ENCODE measurements at regions not wholly inside any gene's neighbourhood (a gene's known extent, or its start where the extent isn't known, plus 50 kb on each side); places are given as distances from the start of the nearest gene placed in this dataset.

DNA sequence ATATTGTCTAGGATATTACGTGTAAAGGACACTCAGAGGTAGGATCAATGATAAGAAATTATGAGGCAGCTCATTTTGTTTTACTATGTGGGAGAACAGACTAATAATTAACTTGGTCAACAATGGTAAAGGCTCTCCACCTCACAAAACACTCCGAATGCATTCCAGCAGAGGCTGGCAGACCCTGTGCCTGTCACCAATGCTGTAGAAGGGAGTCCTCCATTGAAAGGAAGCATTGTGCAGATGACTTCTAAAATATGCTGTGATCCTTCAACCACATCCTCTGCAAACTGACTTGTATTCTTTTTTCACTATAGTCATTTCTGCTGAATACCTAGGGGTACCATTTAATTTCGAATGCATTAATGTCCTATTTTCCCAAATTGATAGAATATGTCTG is 119.6 kb upstream of the EEA1 start:
- Mint-ChIP-seq H3K9me3 (ENCODE audit: low read depth) (no peaks in the 10 kb centered on the region), H3K27me3 (no peaks in the 10 kb centered on the region), H3K4me3 (no peak overlapping the region), H3K36me3 (ENCODE audit: low read depth) (no peaks in the 10 kb centered on the region), H3K27ac (no peak overlapping the region), H3K4me1 (no peaks in the 10 kb centered on the region)
- ChIA-PET CTCF (interaction anchor here (0.6 to 1.4 kb wide), 3 partner anchors 13 to 332 kb away, joined by 3 read pairs; no protein-coding TSS in a partner anchor), POLR2A (no interaction called here)
- DNase-seq: no peak
- intact Hi-C loops (cut with DNase I, micrococcal nuclease): no loop called here
- ATAC-seq: no peak

DNA sequence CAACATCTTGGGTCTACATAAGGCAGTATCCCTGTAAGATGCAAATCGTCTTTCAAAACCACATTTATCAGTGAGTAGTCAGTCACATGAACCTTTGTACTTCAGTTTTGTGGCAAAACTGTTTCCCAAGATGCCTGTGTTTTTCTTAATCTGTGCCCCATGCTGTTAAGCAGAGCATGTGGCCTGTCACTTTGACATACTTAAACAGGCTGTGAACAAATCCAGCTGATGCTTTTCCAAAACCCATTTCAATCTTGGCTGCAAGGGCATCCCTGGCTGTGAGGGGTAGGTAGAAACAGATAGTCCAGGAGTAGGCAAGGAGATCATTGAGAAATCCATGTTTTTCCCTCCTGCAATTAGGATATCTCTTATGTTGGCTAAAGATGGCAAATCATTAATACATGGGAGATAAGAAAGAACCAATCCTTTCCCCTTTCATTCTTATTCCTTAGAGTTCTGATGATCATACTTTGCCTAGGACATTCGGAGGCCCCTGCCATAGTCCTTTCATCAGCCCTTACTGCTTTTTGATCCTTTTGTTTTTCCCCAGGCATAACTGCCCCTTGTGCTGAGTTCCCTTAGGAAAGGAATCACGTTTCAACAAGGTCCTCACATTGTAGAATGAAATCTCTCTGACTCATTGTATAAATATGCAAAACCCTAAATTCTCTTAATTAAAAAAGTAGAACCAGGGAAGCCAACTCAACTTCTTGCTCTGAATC is 121.1 kb upstream of the EEA1 start:
- no peak for ATAC-seq
- ChIA-PET POLR2A (no interaction called here), CTCF (interaction anchor here (0.6 kb wide), 1 partner anchor 364 kb away, joined by 3 read pairs; no protein-coding TSS in a partner anchor)
- Mint-ChIP-seq H3K9me3 (ENCODE audit: low read depth) (no peaks in the 10 kb centered on the region), H3K4me3 (no peak overlapping the region), H3K4me1 (no peaks in the 10 kb centered on the region), H3K27ac (no peak overlapping the region), H3K27me3 (peaks cover 2% of the 10 kb centered on the region), H3K36me3 (ENCODE audit: low read depth) (no peaks in the 10 kb centered on the region)
- DNase-seq: no peak
- intact Hi-C loops (cut with DNase I, micrococcal nuclease): no loop called here

DNA sequence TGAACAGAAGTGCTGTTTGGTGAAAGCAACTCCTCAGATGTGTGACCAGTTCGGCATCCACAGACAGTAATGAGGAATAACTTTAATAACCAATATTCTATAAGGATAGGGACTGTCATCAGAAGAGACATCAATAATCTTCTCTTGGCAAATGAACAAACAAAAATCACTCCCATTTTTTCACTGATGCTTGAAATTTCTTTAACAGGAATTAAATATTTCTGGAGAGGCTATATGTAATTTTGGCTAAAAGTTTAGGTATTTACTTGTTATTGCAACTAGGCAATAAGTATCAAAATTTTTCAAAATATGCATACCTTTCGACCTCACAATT is 121.6 kb upstream of the EEA1 start:
- ChIA-PET POLR2A (no interaction called here), CTCF (no interaction called here)
- no peak for ATAC-seq
- intact Hi-C loops (cut with DNase I, micrococcal nuclease): no loop called here
- H3K4me1 Mint-ChIP-seq: no peaks in the 10 kb centered on the region
- no peak overlapping the region for H3K4me3 Mint-ChIP-seq
- H3K36me3 Mint-ChIP-seq (ENCODE audit: low read depth): no peaks in the 10 kb centered on the region
- H3K27me3 Mint-ChIP-seq: peaks cover 2% of the 10 kb centered on the region
- H3K27ac Mint-ChIP-seq: no peak overlapping the region
- DNase-seq: no peak
- H3K9me3 Mint-ChIP-seq (ENCODE audit: low read depth): no peaks in the 10 kb centered on the region

DNA sequence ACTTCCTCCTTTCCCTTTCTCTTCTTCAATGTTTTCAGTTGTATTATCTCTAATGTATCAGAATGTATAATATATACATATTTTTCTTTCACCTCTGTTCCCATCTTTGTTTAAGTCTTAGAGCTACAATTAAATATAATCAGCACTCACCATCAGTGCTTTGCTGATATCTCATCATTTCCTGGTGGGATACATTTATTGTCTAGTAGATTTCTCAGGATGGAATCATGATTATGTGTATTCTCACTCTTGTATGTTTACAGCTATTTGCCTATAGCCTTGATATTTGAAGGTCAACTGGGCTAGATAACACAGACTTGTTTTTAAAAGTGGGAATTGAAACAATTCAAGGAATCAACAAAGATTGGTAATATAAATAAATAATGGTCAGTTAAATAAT is 124.9 kb upstream of the EEA1 start:
- H3K36me3 Mint-ChIP-seq (ENCODE audit: low read depth): no peaks in the 10 kb centered on the region
- H3K9me3 Mint-ChIP-seq (ENCODE audit: low read depth): no peaks in the 10 kb centered on the region
- CTCF ChIA-PET: interaction anchor here (1.2 to 1.4 kb wide), 2 partner anchors 46 to 67 kb away, joined by 3 to 5 read pairs; no protein-coding TSS in a partner anchor
- intact Hi-C loops (cut with DNase I, micrococcal nuclease): no loop called here
- POLR2A ChIA-PET: no interaction called here
- ATAC-seq (no peak), DNase-seq (no peak)
- no peak overlapping the region for H3K27ac Mint-ChIP-seq
- peaks cover 13% of the 10 kb centered on the region for H3K27me3 Mint-ChIP-seq
- no peaks in the 10 kb centered on the region for H3K4me1 Mint-ChIP-seq
- no peak overlapping the region for H3K4me3 Mint-ChIP-seq

DNA sequence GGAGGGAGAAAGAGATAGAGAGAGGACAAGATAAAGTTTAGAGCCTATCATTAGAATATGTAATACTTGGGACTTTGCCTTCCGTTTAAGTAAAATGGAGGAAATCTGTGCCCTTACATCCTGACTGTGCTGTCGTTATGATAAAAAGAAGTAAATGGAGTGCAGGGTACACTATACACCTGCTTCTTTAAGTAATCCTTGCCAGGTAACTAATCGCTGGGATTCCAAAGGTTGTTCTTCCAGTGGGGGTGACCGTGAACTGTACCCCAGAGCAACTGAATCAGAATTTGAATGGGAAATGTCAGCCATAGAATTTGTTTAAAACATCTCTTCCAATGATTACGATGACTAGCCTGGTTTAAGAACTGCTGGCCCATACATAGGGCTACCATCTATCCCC is 126.1 kb upstream of the EEA1 start:
- ChIA-PET POLR2A (no interaction called here), CTCF (interaction anchor here (1.2 to 1.4 kb wide), 2 partner anchors 47 to 68 kb away, joined by 3 to 5 read pairs; no protein-coding TSS in a partner anchor)
- no peak for ATAC-seq
- peaks cover 6% of the 10 kb centered on the region for H3K4me1 Mint-ChIP-seq
- H3K27me3 Mint-ChIP-seq: peaks cover 15% of the 10 kb centered on the region
- H3K36me3 Mint-ChIP-seq (ENCODE audit: low read depth): no peaks in the 10 kb centered on the region
- no peak overlapping the region for H3K27ac Mint-ChIP-seq
- H3K4me3 Mint-ChIP-seq: no peak overlapping the region
- no peaks in the 10 kb centered on the region for H3K9me3 Mint-ChIP-seq (ENCODE audit: low read depth)
- no peak for DNase-seq
- intact Hi-C loops (cut with DNase I, micrococcal nuclease): no loop called here

DNA sequence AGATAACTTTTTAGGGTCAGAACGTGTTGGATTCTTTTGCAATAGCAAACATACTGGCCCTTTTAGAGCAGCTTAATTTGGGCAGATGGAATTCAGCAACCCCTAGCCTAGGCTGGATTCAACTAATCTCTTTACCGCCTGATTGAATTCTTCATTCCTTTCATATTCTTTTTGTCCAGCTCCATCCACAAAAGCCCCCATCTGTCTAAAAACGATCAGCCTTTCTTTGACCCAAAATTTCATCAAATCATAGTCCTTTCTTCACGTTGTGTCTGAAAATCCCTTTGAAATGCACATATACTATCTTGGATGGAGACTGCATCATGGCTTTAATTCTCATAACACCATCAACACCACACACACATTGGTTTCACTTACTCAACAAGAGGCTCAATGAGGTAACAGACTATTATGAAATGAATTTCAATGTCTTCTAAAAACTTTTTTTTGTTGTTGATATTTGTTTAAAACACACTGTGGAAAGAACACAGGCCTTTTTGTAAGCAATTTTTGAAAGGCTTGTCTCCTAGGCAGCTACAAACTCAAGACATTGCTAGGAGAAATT is 128.0 kb upstream of the EEA1 start:
- intact Hi-C loops (cut with DNase I, micrococcal nuclease): no loop called here
- CTCF ChIA-PET: interaction anchor here (0.7 kb wide), 1 partner anchor 9 kb away, joined by 3 read pairs; no protein-coding TSS in a partner anchor
- Mint-ChIP-seq H3K9me3 (ENCODE audit: low read depth) (no peaks in the 10 kb centered on the region), H3K4me3 (no peak overlapping the region), H3K27ac (no peak overlapping the region), H3K4me1 (peaks cover 15% of the 10 kb centered on the region), H3K36me3 (ENCODE audit: low read depth) (no peaks in the 10 kb centered on the region), H3K27me3 (peaks cover 15% of the 10 kb centered on the region)
- ATAC-seq (no peak), DNase-seq (no peak)
- POLR2A ChIA-PET: no interaction called here

DNA sequence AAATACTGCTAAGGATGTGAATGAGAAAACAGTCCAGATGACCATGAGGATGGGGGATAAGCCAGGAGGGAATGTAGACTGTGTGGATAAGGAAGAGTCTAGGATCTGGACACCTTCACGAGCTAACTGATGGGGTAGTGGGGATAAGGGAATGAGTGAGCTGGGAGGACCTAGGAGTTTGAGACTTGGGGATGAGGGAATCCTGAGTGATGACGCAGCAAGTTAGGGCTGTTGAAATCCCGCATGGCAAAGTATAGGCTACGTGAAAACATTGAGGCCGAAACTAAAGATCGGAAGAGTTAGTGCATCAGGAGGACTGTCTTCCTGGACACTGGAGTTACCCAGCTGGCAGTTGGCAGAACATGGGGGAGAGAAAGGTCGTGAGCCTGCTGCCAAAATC is 129.2 kb upstream of the EEA1 start:
- H3K36me3 Mint-ChIP-seq (ENCODE audit: low read depth): no peaks in the 10 kb centered on the region
- H3K4me1 Mint-ChIP-seq: peaks cover 15% of the 10 kb centered on the region
- ChIA-PET CTCF (no interaction called here), POLR2A (interaction anchor here (0.6 kb wide), 1 partner anchor 129 kb away, joined by 4 read pairs; no protein-coding TSS in a partner anchor)
- no peak overlapping the region for H3K27ac Mint-ChIP-seq
- intact Hi-C loops (cut with DNase I, micrococcal nuclease): no loop called here
- no peak overlapping the region for H3K4me3 Mint-ChIP-seq
- no peak for ATAC-seq
- H3K27me3 Mint-ChIP-seq: peaks cover 19% of the 10 kb centered on the region
- DNase-seq: no peak
- no peaks in the 10 kb centered on the region for H3K9me3 Mint-ChIP-seq (ENCODE audit: low read depth)

DNA sequence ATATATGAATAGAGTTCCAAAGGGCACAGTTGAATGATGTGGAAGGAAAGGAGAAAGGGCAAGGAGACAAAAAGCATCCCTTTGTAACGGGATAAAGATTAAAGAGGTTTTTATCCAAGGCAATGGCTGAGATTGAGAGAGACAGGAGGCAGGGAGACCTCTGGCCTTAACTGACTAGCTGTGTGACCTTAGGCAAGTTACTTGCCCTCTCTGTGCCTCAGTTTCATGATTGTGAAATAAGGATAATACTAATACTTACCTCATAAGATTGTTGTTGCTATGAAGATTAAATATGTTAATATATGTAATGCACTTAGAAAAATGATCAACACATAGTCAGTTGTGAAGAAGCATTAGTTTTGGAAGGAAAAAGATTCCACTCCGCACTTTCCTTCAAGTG is 130.2 kb upstream of the EEA1 start:
- intact Hi-C loops (cut with DNase I, micrococcal nuclease): no loop called here
- Mint-ChIP-seq H3K4me3 (no peak overlapping the region), H3K27me3 (peaks cover 26% of the 10 kb centered on the region), H3K27ac (no peak overlapping the region), H3K36me3 (ENCODE audit: low read depth) (no peaks in the 10 kb centered on the region), H3K9me3 (ENCODE audit: low read depth) (no peaks in the 10 kb centered on the region), H3K4me1 (peaks cover 15% of the 10 kb centered on the region)
- ATAC-seq: no peak
- DNase-seq: no peak
- ChIA-PET CTCF (no interaction called here), POLR2A (no interaction called here)

DNA sequence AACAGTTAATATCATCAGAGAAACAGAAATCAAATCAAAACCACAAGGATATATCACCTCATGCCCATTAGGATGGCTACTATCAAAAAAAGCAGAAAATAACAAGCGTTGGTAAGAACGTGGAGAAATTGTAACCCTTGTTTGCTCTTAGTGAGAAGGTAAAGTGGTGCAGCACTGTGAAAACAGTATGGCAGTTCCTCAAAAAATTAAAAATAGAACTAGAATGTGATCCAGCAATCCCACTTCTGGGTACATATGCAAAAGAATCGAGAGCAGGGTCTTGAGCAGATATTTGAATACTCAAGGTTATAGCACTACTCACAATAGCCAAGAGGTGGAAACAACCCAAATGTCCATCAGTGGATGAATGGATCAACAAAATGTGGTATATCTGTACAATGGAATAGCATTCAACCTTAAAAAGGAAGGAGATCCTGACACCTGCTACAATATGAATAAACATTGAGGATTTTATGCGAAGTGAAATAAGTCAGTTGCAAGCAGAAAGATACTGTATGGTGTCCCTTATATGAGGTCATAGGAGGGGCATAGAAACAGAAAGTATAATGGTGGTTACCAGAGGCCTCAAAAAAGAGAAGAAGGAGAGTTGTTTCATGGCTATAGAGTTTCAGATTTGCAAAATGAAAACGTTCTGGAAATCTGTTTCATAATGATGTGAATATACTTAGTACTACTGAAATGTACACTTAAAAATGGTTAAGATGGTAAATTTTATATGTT is 131.0 kb upstream of the EEA1 start:
- intact Hi-C loops (cut with DNase I, micrococcal nuclease): no loop called here
- Mint-ChIP-seq H3K4me3 (no peak overlapping the region), H3K27me3 (peaks cover 29% of the 10 kb centered on the region), H3K4me1 (peaks cover 15% of the 10 kb centered on the region), H3K9me3 (ENCODE audit: low read depth) (no peaks in the 10 kb centered on the region), H3K27ac (no peak overlapping the region), H3K36me3 (ENCODE audit: low read depth) (no peaks in the 10 kb centered on the region)
- peak; percentile 83 for ATAC-seq
- no peak for DNase-seq
- CTCF ChIA-PET: no interaction called here
- POLR2A ChIA-PET: no interaction called here

DNA sequence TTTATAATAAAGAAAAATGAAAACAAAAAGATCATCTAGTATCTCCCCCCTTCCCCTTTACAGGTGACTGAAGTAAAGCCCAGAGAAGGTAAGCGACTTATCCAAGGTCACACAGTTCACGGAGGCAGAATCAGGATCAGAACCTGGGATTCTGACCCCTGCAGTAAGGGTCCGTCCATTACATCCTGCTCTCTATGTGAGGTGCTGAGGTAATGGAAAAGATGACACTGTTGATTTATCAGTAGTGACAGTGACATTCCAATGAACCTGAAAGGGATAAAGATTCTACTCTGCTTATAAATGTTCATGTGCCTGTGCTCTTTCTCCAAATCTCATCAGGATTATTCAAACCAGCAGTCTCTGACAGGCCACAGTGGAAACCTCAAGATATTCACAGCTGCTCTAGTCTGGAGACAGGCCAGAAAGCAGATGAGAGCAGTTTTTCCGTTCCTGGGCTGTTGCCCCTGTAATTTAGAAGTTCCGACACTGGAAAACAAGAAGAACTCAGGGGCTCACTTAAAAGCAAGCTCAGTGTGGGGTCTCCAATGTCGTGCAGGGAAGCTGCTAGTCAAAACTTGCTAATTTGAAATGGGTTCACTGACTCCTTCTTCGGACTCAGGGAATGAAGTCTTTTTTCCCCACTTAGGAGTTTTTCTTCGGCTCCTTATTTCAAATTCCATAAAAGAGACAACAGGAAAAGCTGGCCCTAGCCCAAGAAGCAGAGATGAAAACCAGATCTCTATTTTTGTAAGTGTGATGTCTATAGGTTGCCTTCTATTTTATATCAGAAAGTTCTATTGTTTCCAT is 131.8 kb upstream of the EEA1 start:
- DNase-seq (peak; percentile 23), ATAC-seq (peak; percentile 55)
- POLR2A ChIA-PET: no interaction called here
- no peak overlapping the region for H3K4me3 Mint-ChIP-seq
- H3K9me3 Mint-ChIP-seq (ENCODE audit: low read depth): no peaks in the 10 kb centered on the region
- CTCF ChIA-PET: interaction anchor here (0.7 to 1.0 kb wide), 2 partner anchors 12 to 73 kb away, joined by 3 read pairs; no protein-coding TSS in a partner anchor
- no peaks in the 10 kb centered on the region for H3K36me3 Mint-ChIP-seq (ENCODE audit: low read depth)
- no peak overlapping the region for H3K27ac Mint-ChIP-seq
- peaks cover 15% of the 10 kb centered on the region for H3K4me1 Mint-ChIP-seq
- intact Hi-C loops (cut with DNase I, micrococcal nuclease): no loop called here
- H3K27me3 Mint-ChIP-seq: peaks cover 30% of the 10 kb centered on the region

Data from activated CD4-positive, alpha-beta T cell treated with anti-CD3 and anti-CD28 coated beads for 36 hours (primary cell).